H1 (cell line): ENCODE measurements at regions not wholly inside any gene's neighbourhood (a gene's known extent, or its start where the extent isn't known, plus 50 kb on each side); places are given as distances from the start of the nearest gene placed in this dataset.

Experiments
- CTCF ChIA-PET: fragments of 300-600 bp; sonication (Branson Sonifier 250); formaldehyde crosslinking; loops from one replicate; lab custom pipeline; 2021; ENCODE audit not compliant: partially characterized antibody; lab: Charles Lee
- POLR2A ChIA-PET: fragments of 300-600 bp; sonication (Branson Sonifier 250); formaldehyde crosslinking; loops from one replicate; lab custom pipeline; 2021; ENCODE audit warnings: inconsistent platforms; ENCODE audit not compliant: partially characterized antibody; lab: Charles Lee
- DNase-seq, 2 experiments: peaks; one replicate each; pipeline versions ENCODE4 v3.0.0 to v3.0.0-alpha.2; 2010 to 2022; ENCODE audit warnings: low spot score in 2 of 2, low read depth in 1 of 2, mixed read lengths in 1 of 2
- FAIRE-seq: peaks from 2 replicates; lab custom pipeline; 2011; peaks lifted over from hg19 to GRCh38; lab: Jason Lieb, UNC
- H2AFZ ChIP-seq: 2 replicates; pipeline ENCODE4 v1.8.1; 2012; ENCODE audit warnings: low read length, inconsistent platforms
- H2AK5ac ChIP-seq: 2 replicates; pipeline ENCODE4 v1.6.1; 2013; ENCODE audit warnings: low read depth, low read length
- H2BK120ac ChIP-seq: replicated peaks from 2 replicates; pipeline ENCODE3; 2013; ENCODE audit warnings: low read depth, low read length, inconsistent platforms
- H2BK12ac ChIP-seq: 2 replicates; pipeline ENCODE4 v1.6.1; 2013; ENCODE audit warnings: low read depth, low read length
- H2BK15ac ChIP-seq: 2 replicates; pipeline ENCODE4 v1.6.1; 2013; ENCODE audit warnings: low read length
- H2BK20ac ChIP-seq: 2 replicates; pipeline ENCODE4 v1.6.1; 2013; ENCODE audit warnings: low read length
- H2BK5ac ChIP-seq: 2 replicates; pipeline ENCODE4 v1.6.1; 2013; ENCODE audit warnings: low read depth, low read length
- H3K14ac ChIP-seq: 2 replicates; pipeline ENCODE4 v1.6.1; 2013; ENCODE audit warnings: inconsistent platforms; ENCODE audit not compliant: insufficient read length
- H3K18ac ChIP-seq: 2 replicates; pipeline ENCODE4 v1.6.1; 2013; ENCODE audit warnings: low read length; ENCODE audit errors: extremely low read depth
- H3K23ac ChIP-seq: 2 replicates; pipeline ENCODE4 v1.6.1; 2013; ENCODE audit warnings: inconsistent platforms; ENCODE audit not compliant: insufficient read length
- H3K23me2 ChIP-seq: 2 replicates; pipeline ENCODE4 v1.6.1; 2013; ENCODE audit warnings: low read depth, low read length
- H3K27ac ChIP-seq: 2 replicates; pipeline ENCODE4 v1.6.1; 2011; ENCODE audit warnings: low read depth, low read length, inconsistent platforms
- H3K27me3 ChIP-seq, 4 experiments: replicated peaks in 1 of 4; 1 replicate in 1 of 4; 2 replicates in 3 of 4; pipeline versions ENCODE4 v1.6.1 to v1.8.1; 2011 to 2013; ENCODE audit warnings: low read length in 3 of 4, mild to moderate bottlenecking in 3 of 4, inconsistent platforms in 2 of 4, mixed read lengths in 2 of 4, moderate library complexity in 1 of 4; ENCODE audit not compliant: control insufficient read depth in 3 of 4, insufficient read depth in 3 of 4; ENCODE audit errors: extremely low read depth in 1 of 4
- H3K36me3 ChIP-seq, 4 experiments: 2 replicates each; pipeline versions ENCODE4 v1.6.1 to v1.8.1; 2011 to 2013; ENCODE audit warnings: mild to moderate bottlenecking in 4 of 4, low read length in 3 of 4, moderate library complexity in 2 of 4, control low read depth in 1 of 4, inconsistent platforms in 1 of 4; ENCODE audit not compliant: insufficient read depth in 4 of 4, control insufficient read depth in 2 of 4
- H3K4ac ChIP-seq: replicated peaks from 2 replicates; pipeline ENCODE3; 2013; ENCODE audit warnings: low read length, low read depth, mixed read lengths, inconsistent platforms; ENCODE audit not compliant: insufficient read length
- H3K4me1 ChIP-seq, 4 experiments: replicated peaks in 1 of 4; 1 replicate in 1 of 4; 2 replicates in 3 of 4; pipeline versions ENCODE4 v1.6.1 to v1.8.1; 2011 to 2013; ENCODE audit warnings: low read length in 3 of 4, inconsistent platforms in 2 of 4, mixed read lengths in 1 of 4; ENCODE audit not compliant: insufficient read depth in 4 of 4, control insufficient read depth in 3 of 4
- H3K4me2 ChIP-seq, 2 experiments: 2 replicates each; pipeline versions ENCODE4 v1.6.1 to v1.8.1; 2011 to 2013; ENCODE audit warnings: low read depth in 2 of 2, low read length in 2 of 2, control low read depth in 1 of 2, inconsistent platforms in 1 of 2, mild to moderate bottlenecking in 1 of 2; ENCODE audit not compliant: insufficient read depth in 1 of 2
- H3K4me3 ChIP-seq, 4 experiments: fragments of 200-600, 300-600 bp in 1 of 4; sonication (generic), shearing (Covaris generic), sonication (Bioruptor Twin) in 1 of 4; 2 replicates each; pipeline versions ENCODE4 v1.5.1 to v1.8.1; 2011 to 2016; ENCODE audit warnings: low read length in 4 of 4, low read depth in 3 of 4, control low read depth in 2 of 4, inconsistent platforms in 2 of 4, mild to moderate bottlenecking in 2 of 4, mixed read lengths in 1 of 4, moderate library complexity in 1 of 4; ENCODE audit not compliant: insufficient read depth in 2 of 4; ENCODE audit errors: extremely low read depth in 1 of 4
- H3K56ac ChIP-seq: replicated peaks from 2 replicates; pipeline ENCODE3; 2013; ENCODE audit warnings: low read depth, mild to moderate bottlenecking, mixed read lengths, low read length, inconsistent platforms; ENCODE audit not compliant: insufficient read length
- H3K79me1 ChIP-seq: 2 replicates; pipeline ENCODE4 v1.6.1; 2013; ENCODE audit warnings: low read depth, low read length, control low read depth
- H3K79me2 ChIP-seq, 2 experiments: 2 replicates each; pipeline versions ENCODE4 v1.6.1 to v1.8.1; 2012 to 2013; ENCODE audit warnings: low read length in 2 of 2, mild to moderate bottlenecking in 2 of 2, inconsistent platforms in 1 of 2; ENCODE audit not compliant: insufficient read depth in 2 of 2, control insufficient read depth in 1 of 2
- H3K9ac ChIP-seq, 4 experiments: replicated peaks in 1 of 4; 1 replicate in 1 of 4; 2 replicates in 3 of 4; pipeline versions ENCODE4 v1.6.1 to v1.8.1; 2011 to 2013; ENCODE audit warnings: low read depth in 3 of 4, low read length in 3 of 4, control low read depth in 2 of 4, mild to moderate bottlenecking in 2 of 4, moderate library complexity in 2 of 4, inconsistent platforms in 1 of 4; ENCODE audit errors: extremely low read depth in 1 of 4
- H3K9me3 ChIP-seq, 2 experiments: 2 replicates each; pipeline versions ENCODE4 v1.6.1 to v1.8.1; 2012 to 2013; ENCODE audit warnings: mild to moderate bottlenecking in 2 of 2, moderate library complexity in 2 of 2, control low read depth in 1 of 2, inconsistent platforms in 1 of 2, low read depth in 1 of 2, low read length in 1 of 2, mixed read lengths in 1 of 2; ENCODE audit not compliant: insufficient read depth in 2 of 2
- H4K20me1 ChIP-seq, 2 experiments: replicated peaks in 1 of 2; 2 replicates each; pipeline versions ENCODE3 to v1.8.1; 2011 to 2013; ENCODE audit warnings: inconsistent platforms in 2 of 2, low read length in 2 of 2, mild to moderate bottlenecking in 1 of 2; ENCODE audit not compliant: insufficient read depth in 2 of 2, control insufficient read depth in 1 of 2
- H4K5ac ChIP-seq: 2 replicates; pipeline ENCODE4 v1.6.1; 2013; ENCODE audit warnings: low read length, low read depth, mixed read lengths, inconsistent platforms; ENCODE audit not compliant: insufficient read length
- H4K8ac ChIP-seq: 2 replicates; pipeline ENCODE4 v1.8.0; 2013; ENCODE audit warnings: mild to moderate bottlenecking, moderate library complexity, low read length, inconsistent platforms; ENCODE audit not compliant: insufficient read depth; ENCODE audit errors: extremely low read depth
- H4K91ac ChIP-seq: replicated peaks from 2 replicates; pipeline ENCODE3; 2013; ENCODE audit warnings: low read length, mixed read lengths, inconsistent platforms; ENCODE audit not compliant: insufficient read length
- ATF3 ChIP-seq: IDR thresholded peaks from 2 replicates; pipeline ENCODE4 v1.6.1; 2011; ENCODE audit warnings: low read depth, mild to moderate bottlenecking, low read length; ENCODE audit not compliant: insufficient read depth
- FOSL1 ChIP-seq: IDR thresholded peaks from 2 replicates; pipeline ENCODE4 v1.6.1; 2011; ENCODE audit warnings: mild to moderate bottlenecking, low read depth, low read length, moderate library complexity; ENCODE audit not compliant: insufficient read depth
- GTF2F1 ChIP-seq: IDR thresholded peaks from 2 replicates; pipeline ENCODE4 v1.6.1; 2012; ENCODE audit warnings: low read depth, low read length, improper control_type of control experiment, borderline replicate concordance
- HDAC2 ChIP-seq, 2 experiments: fragments of 300-600 bp in 1 of 2; sonication (generic) in 1 of 2; IDR thresholded peaks; 2 replicates each; pipeline ENCODE4 v1.6.1; 2011 to 2012; ENCODE audit warnings: low read depth in 2 of 2, low read length in 2 of 2, mild to moderate bottlenecking in 2 of 2, moderate library complexity in 2 of 2, borderline replicate concordance in 1 of 2, inconsistent platforms in 1 of 2
- KDM1A ChIP-seq: fragments of 200-600, 300-600 bp; sonication (generic); IDR thresholded peaks from 2 replicates; pipeline ENCODE4 v1.7.1; 2016; ENCODE audit warnings: mild to moderate bottlenecking, low read length, borderline replicate concordance
- NRF1 ChIP-seq: IDR thresholded peaks from 2 replicates; pipeline ENCODE4 v1.6.1; 2011; ENCODE audit warnings: mild to moderate bottlenecking, low read depth, low read length, improper control_type of control experiment
- PHF8 ChIP-seq: fragments of 200-600 bp; sonication (generic); conservative IDR thresholded peaks from 2 replicates; pipeline ENCODE4 v1.7.1; 2012; ENCODE audit warnings: low read depth, mild to moderate bottlenecking, inconsistent platforms, low read length, moderate library complexity
- POLR2A ChIP-seq, 2 experiments: IDR thresholded peaks; 1 replicate in 1 of 2; 2 replicates in 1 of 2; pipeline ENCODE4 v1.6.1; 2011; ENCODE audit warnings: low read depth in 2 of 2, low read length in 2 of 2, mild to moderate bottlenecking in 2 of 2; ENCODE audit errors: control extremely low read depth in 1 of 2
- SIN3A ChIP-seq, 2 experiments: IDR thresholded peaks in 1 of 2; conservative IDR thresholded peaks in 1 of 2; 2 replicates each; pipeline ENCODE4 v1.6.1; 2011 to 2012; ENCODE audit warnings: low read length in 2 of 2, improper control_type of control experiment in 1 of 2, low read depth in 1 of 2, mild to moderate bottlenecking in 1 of 2
- SIRT6 ChIP-seq: IDR thresholded peaks from one replicate; pipeline ENCODE4 v1.7.1; 2012; ENCODE audit warnings: low read length, inconsistent platforms
- SP4 ChIP-seq: IDR thresholded peaks from 2 replicates; pipeline ENCODE4 v1.6.1; 2012; ENCODE audit warnings: low read length, inconsistent platforms
- ZNF274 ChIP-seq: IDR thresholded peaks from 2 replicates; pipeline ENCODE4 v1.7.0; 2012; ENCODE audit warnings: low read length, borderline replicate concordance; ENCODE audit errors: extremely low read depth

- Histone ChIP-seq H2BK20ac (no peak overlapping the region), H3K4me3 (no peak overlapping the region), H3K27me3 (no peaks in the 10 kb centered on the region), H3K4ac (no peak overlapping the region), H3K79me2 (no peaks in the 10 kb centered on the region), H2AK5ac (no peak overlapping the region), H4K5ac (no peak overlapping the region), H3K23ac (no peak overlapping the region), H3K36me3 (no peaks in the 10 kb centered on the region), H4K20me1 (no peaks in the 10 kb centered on the region), H3K9ac (no peak overlapping the region), H2AFZ (no peak overlapping the region), H2BK120ac (no peak overlapping the region), H3K14ac (no peak overlapping the region), H2BK5ac (no peak overlapping the region), H3K23me2 (no peaks in the 10 kb centered on the region), H3K79me1 (no peaks in the 10 kb centered on the region), H3K27ac (no peak overlapping the region), H2BK15ac (no peak overlapping the region), H2BK12ac (no peak overlapping the region), H3K4me1 (no peaks in the 10 kb centered on the region), H4K8ac (no peak overlapping the region), H3K18ac (no peak overlapping the region), H3K56ac (no peak overlapping the region), H3K4me2 (no peak overlapping the region), H3K9me3 (no peaks in the 10 kb centered on the region), H4K91ac (no peak overlapping the region)
- FAIRE-seq (no peak), DNase-seq (no peak)
- ChIA-PET POLR2A (no interaction called here), CTCF (interaction anchor here (1.1 to 1.3 kb wide), 3 partner anchors 9 to 483 kb away, joined by 3 to 4 read pairs (median 3); no protein-coding TSS in a partner anchor)
- no peak for TF ChIP-seq SIN3A (conservative IDR thresholded peaks at IDR 0.05 in 1 of 2, IDR thresholded peaks at IDR 0.05 in 1 of 2; ENCODE audit: low read depth in 1 of 2, low read length in 2 of 2)
- no peak for TF ChIP-seq SP4
- no peak for TF ChIP-seq FOSL1
- no peak for TF ChIP-seq ATF3
- no peak for TF ChIP-seq ZNF274
- TF ChIP-seq HDAC2 (IDR thresholded peaks at IDR 0.05; ENCODE audit: borderline replicate concordance in 1 of 2, low read depth in 2 of 2, low read length in 2 of 2), result no peak
- no peak for TF ChIP-seq PHF8
- TF ChIP-seq GTF2F1, result no peak
- TF ChIP-seq KDM1A, result no peak
- no peak for TF ChIP-seq NRF1
- TF ChIP-seq POLR2A (IDR thresholded peaks at IDR 0.05; ENCODE audit: control extremely low read depth in 1 of 2, low read depth in 2 of 2, low read length in 2 of 2), result no peak
- TF ChIP-seq SIRT6, result no peak
Measured at GRCh38 chr5:112014783-112015395, 257.9 kb upstream of the NREP start.
